ENCODE measurements at regions not wholly inside any gene's neighbourhood (a gene's known extent, or its start where the extent isn't known, plus 50 kb on each side); places are given as distances from the start of the nearest gene placed in this dataset.
"Not testable (repeated sequence)": the region's sequence is repeated elsewhere in the genome, so short reads cannot be mapped to it uniquely, and the experiment has no call there.

GRCh38 chr21:15203740-15204139, 138.9 kb upstream of the NRIP1 start:
- DNase-seq (ENCODE audit: low read depth, low spot score), result no peak

- no peak for DNase-seq (ENCODE audit: low read depth, low spot score)
These were observed 139.6 kb upstream of the NRIP1 start for GRCh38 chr21:15204140-15204969.

GRCh38 chr21:15204970-15205286, 140.1 kb upstream of the NRIP1 start:
- DNase-seq (ENCODE audit: low read depth, low spot score), result no peak

- no peak for DNase-seq (ENCODE audit: low read depth, low spot score)
These were observed 141.7 kb upstream of the NRIP1 start for GRCh38 chr21:15206514-15206913.

- DNase-seq (ENCODE audit: low read depth, low spot score), result no peak
These were observed 142.4 kb upstream of the NRIP1 start for GRCh38 chr21:15207231-15207630.

GRCh38 chr21:15207635-15208370, 143.0 kb upstream of the NRIP1 start:
- DNase-seq (ENCODE audit: low read depth, low spot score), result no peak

- no peak for DNase-seq (ENCODE audit: low read depth, low spot score)
These were observed 144.0 kb upstream of the NRIP1 start for GRCh38 chr21:15208786-15209185.

GRCh38 chr21:15209224-15209623, 144.4 kb upstream of the NRIP1 start:
- DNase-seq (ENCODE audit: low read depth, low spot score), result no peak

GRCh38 chr21:15210235-15210678, 145.5 kb upstream of the NRIP1 start:
- no peak for DNase-seq (ENCODE audit: low read depth, low spot score)

GRCh38 chr21:15211491-15212133, 146.8 kb upstream of the NRIP1 start:
- no peak for DNase-seq (ENCODE audit: low read depth, low spot score)

- no peak for DNase-seq (ENCODE audit: low read depth, low spot score)
These were observed 147.4 kb upstream of the NRIP1 start for GRCh38 chr21:15212206-15212605.

- not testable (repeated sequence) for DNase-seq (ENCODE audit: low read depth, low spot score)
These were observed 153.7 kb upstream of the NRIP1 start for GRCh38 chr21:15218476-15218875.

GRCh38 chr21:15219039-15219438, 154.2 kb upstream of the NRIP1 start:
- DNase-seq (ENCODE audit: low read depth, low spot score), result no peak

- no peak for DNase-seq (ENCODE audit: low read depth, low spot score)
These were observed 155.1 kb upstream of the NRIP1 start for GRCh38 chr21:15219894-15220293.

GRCh38 chr21:15221799-15222386, 157.1 kb upstream of the NRIP1 start:
- peak; percentile 9 for DNase-seq (ENCODE audit: low read depth, low spot score)

GRCh38 chr21:15222707-15223106, 157.9 kb upstream of the NRIP1 start:
- no peak for DNase-seq (ENCODE audit: low read depth, low spot score)

GRCh38 chr21:15224346-15225086, 159.7 kb upstream of the NRIP1 start:
- DNase-seq (ENCODE audit: low read depth, low spot score), result peak; percentile 27

GRCh38 chr21:15227919-15228318, 163.1 kb upstream of the NRIP1 start:
- DNase-seq (ENCODE audit: low read depth, low spot score), result no peak

GRCh38 chr21:15229390-15229789, 164.6 kb upstream of the NRIP1 start:
- no peak for DNase-seq (ENCODE audit: low read depth, low spot score)

- no peak for DNase-seq (ENCODE audit: low read depth, low spot score)
These were observed 168.8 kb upstream of the NRIP1 start for GRCh38 chr21:15233611-15234010.

GRCh38 chr21:15236111-15236510, 171.3 kb upstream of the NRIP1 start:
- no peak for DNase-seq (ENCODE audit: low read depth, low spot score)
